ENCODE measurements at regions not wholly inside any gene's neighbourhood (a gene's known extent, or its start where the extent isn't known, plus 50 kb on each side); places are given as distances from the start of the nearest gene placed in this dataset.

- no peak overlapping the region for H2BK12ac ChIP-seq (ENCODE audit: insufficient read length, low read depth, low read length)
- H2BK15ac ChIP-seq (ENCODE audit: low read depth, low read length): no peak overlapping the region
- Mint-ChIP-seq H3K4me1 (no peaks in the 10 kb centered on the region), H3K36me3 (ENCODE audit: insufficient read depth in 1 of 3, low read depth in 3 of 3) (no peaks in the 10 kb centered on the region), H3K27ac (no peak overlapping the region), H3K4me3 (no peak overlapping the region), H3K27me3 (ENCODE audit: low read depth) (no peaks in the 10 kb centered on the region), H3K9me3 (no peaks in the 10 kb centered on the region)
- no peak overlapping the region for H3K23ac ChIP-seq (ENCODE audit: insufficient read length, low read depth, low read length)
- H2BK120ac ChIP-seq (ENCODE audit: low read depth, low read length, poor library complexity, severe bottlenecking): no peak overlapping the region
- H3K56ac ChIP-seq (ENCODE audit: insufficient read length, low read depth, low read length): no peak overlapping the region
- no peaks in the 10 kb centered on the region for H3K23me2 ChIP-seq (ENCODE audit: insufficient read length, low read depth, low read length, poor library complexity, severe bottlenecking)
- no peak overlapping the region for H4K91ac ChIP-seq (ENCODE audit: insufficient read length, low read depth, low read length)
- H2BK5ac ChIP-seq (ENCODE audit: insufficient read length, low read length): no peak overlapping the region
- H4K5ac ChIP-seq (ENCODE audit: insufficient read length, low read depth, low read length): no peak overlapping the region
- H4K8ac ChIP-seq (replicated peaks; ENCODE audit: insufficient read length, low read depth, low read length): no peak overlapping the region
- H3K9me3 ChIP-seq (ENCODE audit: control insufficient read depth, low read depth, low read length): no peaks in the 10 kb centered on the region
- H3K27me3 ChIP-seq (ENCODE audit: insufficient read depth, low read length): no peaks in the 10 kb centered on the region
- no peak overlapping the region for H3K4me2 ChIP-seq (ENCODE audit: insufficient read depth, insufficient read length, low read length)
- H3K14ac ChIP-seq (ENCODE audit: insufficient read depth, low read length): no peak overlapping the region
- no peak overlapping the region for H3K9ac ChIP-seq (ENCODE audit: extremely low read depth, insufficient read length, low read length)
- H3K27ac ChIP-seq (ENCODE audit: insufficient read length, low read depth, low read length): no peak overlapping the region
- no peak for TF ChIP-seq CTCF (conservative IDR thresholded peaks at IDR 0.05)
- no peak overlapping the region for H2AK5ac ChIP-seq (ENCODE audit: insufficient read length, low read length)
- no peak for DNase-seq
- H3K18ac ChIP-seq (ENCODE audit: insufficient read length, low read depth, low read length): no peak overlapping the region
- no peaks in the 10 kb centered on the region for H3K79me1 ChIP-seq (ENCODE audit: insufficient read depth, low read depth, low read length, poor library complexity, severe bottlenecking)
- no CpG with 5 or more reads among the region's 6 CpGs for WGBS (ENCODE audit: extremely low coverage, insufficient read length, low lambda C conversion rate)
- no peaks in the 10 kb centered on the region for H4K20me1 ChIP-seq (ENCODE audit: control insufficient read depth, insufficient read depth, insufficient read length)
- no peaks in the 10 kb centered on the region for H3K4me1 ChIP-seq (ENCODE audit: insufficient read depth, low read length)
- no peak overlapping the region for H2AFZ ChIP-seq (ENCODE audit: low read length)
- H2BK20ac ChIP-seq (ENCODE audit: low read depth, low read length, poor library complexity, severe bottlenecking): no peak overlapping the region
- H3K4ac ChIP-seq (ENCODE audit: low read depth, low read length): no peak overlapping the region
- H3K79me2 ChIP-seq (ENCODE audit: insufficient read depth, low read length): no peaks in the 10 kb centered on the region
- H3T11ph ChIP-seq (ENCODE audit: low read length): no peak overlapping the region
Measured at GRCh38 chr3:176850498-176850897, 346.8 kb downstream of the TBL1XR1 start.

All from H9 (cell line).